Stimulated activated memory B cell treated with anti-CD40 and anti-IgM and Interleukin-4, amounts not matched to agents 10 μg/mL and 1 μg/mL and 100 μg/mL, for 72 hours (primary cell): ENCODE measurements at regions not wholly inside any gene's neighbourhood (a gene's known extent, or its start where the extent isn't known, plus 50 kb on each side); places are given as distances from the start of the nearest gene placed in this dataset.

Source experiments
- ATAC-seq: fragments of 150-1000 bp; cut with Tn5 transposase; 2 replicates; pipeline ENCODE4 v1.10.0; 2021
- H3K27ac Mint-ChIP-seq: one replicate; pipeline ENCODE4 v1.8.0; 2022; ENCODE audit warnings: mild to moderate bottlenecking, mixed read lengths
- H3K27me3 Mint-ChIP-seq: one replicate; pipeline ENCODE4 v1.8.0; 2022; ENCODE audit warnings: mixed read lengths
- H3K36me3 Mint-ChIP-seq: one replicate; pipeline ENCODE4 v1.8.0; 2022; ENCODE audit warnings: mixed read lengths
- H3K4me1 Mint-ChIP-seq: one replicate; pipeline ENCODE4 v1.8.0; 2022; ENCODE audit warnings: mixed read lengths
- H3K4me3 Mint-ChIP-seq: one replicate; pipeline ENCODE4 v1.8.0; 2022; ENCODE audit warnings: mild to moderate bottlenecking, moderate library complexity, mixed read lengths
- H3K9me3 Mint-ChIP-seq: one replicate; pipeline ENCODE4 v1.8.0; 2022; ENCODE audit warnings: mixed read lengths

GRCh38 chr13:53743906-53744305, 715.3 kb downstream of the OLFM4 start:
- peaks cover 8% of the 10 kb centered on the region for H3K9me3 Mint-ChIP-seq
- no peak for ATAC-seq
- H3K27ac Mint-ChIP-seq, result no peak overlapping the region
- H3K4me3 Mint-ChIP-seq, result no peak overlapping the region
- no peaks in the 10 kb centered on the region for H3K27me3 Mint-ChIP-seq
- H3K36me3 Mint-ChIP-seq, result no peaks in the 10 kb centered on the region
- H3K4me1 Mint-ChIP-seq, result no peaks in the 10 kb centered on the region

DNA sequence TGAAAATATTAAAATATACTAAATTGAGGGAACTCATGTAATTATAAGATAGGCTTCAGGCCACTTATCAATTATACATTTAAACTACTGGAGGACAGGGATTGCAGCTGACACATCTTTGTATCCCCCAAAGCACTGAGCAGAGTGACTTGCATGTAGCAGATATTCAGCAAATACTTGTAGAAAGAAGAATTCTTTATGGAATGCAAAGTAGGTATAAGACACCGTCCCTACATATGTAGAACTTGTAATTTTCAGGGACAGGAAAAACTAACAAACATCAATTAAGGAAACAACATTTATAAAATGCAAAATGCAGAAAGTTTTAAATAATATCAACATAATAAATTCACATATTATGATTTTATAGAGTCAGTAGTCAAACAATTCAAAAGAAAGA, 719.2 kb downstream of the OLFM4 start:
- Mint-ChIP-seq H3K27me3 (no peaks in the 10 kb centered on the region), H3K4me1 (no peaks in the 10 kb centered on the region), H3K36me3 (no peaks in the 10 kb centered on the region), H3K27ac (no peak overlapping the region), H3K4me3 (no peak overlapping the region), H3K9me3 (peaks cover 9% of the 10 kb centered on the region)
- no peak for ATAC-seq

- Mint-ChIP-seq H3K27ac (no peak overlapping the region), H3K9me3 (peaks cover 3% of the 10 kb centered on the region), H3K36me3 (no peaks in the 10 kb centered on the region), H3K4me1 (no peaks in the 10 kb centered on the region), H3K4me3 (no peak overlapping the region), H3K27me3 (no peaks in the 10 kb centered on the region)
- no peak for ATAC-seq
These were observed 720.7 kb downstream of the OLFM4 start for GRCh38 chr13:53749306-53749705.

DNA sequence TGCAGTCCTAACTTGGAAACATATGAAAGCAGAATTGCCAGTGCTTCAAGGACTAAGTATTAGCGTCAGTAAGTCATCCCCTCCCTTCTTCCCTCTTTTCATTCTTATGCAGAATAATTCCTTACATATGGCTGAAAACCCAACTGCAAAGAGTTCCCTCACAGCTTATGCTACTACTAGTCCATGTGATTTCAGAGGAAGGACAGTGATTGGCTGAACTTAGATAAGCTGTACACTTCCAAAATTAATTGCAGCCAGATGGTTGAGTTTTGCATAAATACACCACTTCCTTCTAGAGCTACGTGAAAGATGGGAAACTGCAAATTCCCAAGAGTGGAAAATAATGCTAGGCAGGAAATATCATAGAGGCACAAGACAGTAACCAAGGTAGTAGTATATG, 730.4 kb downstream of the OLFM4 start:
- H3K27ac Mint-ChIP-seq, result no peak overlapping the region
- H3K4me1 Mint-ChIP-seq, result no peaks in the 10 kb centered on the region
- no peaks in the 10 kb centered on the region for H3K27me3 Mint-ChIP-seq
- peaks cover 6% of the 10 kb centered on the region for H3K9me3 Mint-ChIP-seq
- no peaks in the 10 kb centered on the region for H3K36me3 Mint-ChIP-seq
- no peak for ATAC-seq
- no peak overlapping the region for H3K4me3 Mint-ChIP-seq

DNA sequence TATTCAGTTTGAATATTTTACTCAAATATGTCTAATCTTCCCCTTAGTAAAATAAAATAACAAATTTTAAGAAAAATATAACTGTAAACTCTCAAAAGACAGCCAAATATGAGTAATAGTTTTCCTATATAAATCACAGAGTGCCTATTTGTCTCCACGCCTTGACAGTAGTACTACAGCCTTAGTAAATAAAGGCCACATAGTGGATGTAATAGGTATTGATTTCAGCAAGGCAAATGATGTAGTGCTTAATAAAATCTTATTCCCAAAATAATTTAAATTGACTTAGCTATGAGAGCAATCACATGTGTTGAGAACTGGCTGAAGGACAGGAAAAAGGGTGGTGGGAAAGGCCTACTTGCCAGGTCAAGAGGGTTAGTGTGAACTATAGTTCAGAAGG, 747.2 kb downstream of the OLFM4 start:
- no peak overlapping the region for H3K4me3 Mint-ChIP-seq
- peaks cover 2% of the 10 kb centered on the region for H3K9me3 Mint-ChIP-seq
- H3K36me3 Mint-ChIP-seq, result no peaks in the 10 kb centered on the region
- no peak overlapping the region for H3K27ac Mint-ChIP-seq
- H3K27me3 Mint-ChIP-seq, result no peaks in the 10 kb centered on the region
- no peaks in the 10 kb centered on the region for H3K4me1 Mint-ChIP-seq
- ATAC-seq, result no peak

GRCh38 chr13:53778937-53779336, 750.3 kb downstream of the OLFM4 start:
- no peak for ATAC-seq
- no peaks in the 10 kb centered on the region for H3K27me3 Mint-ChIP-seq
- H3K36me3 Mint-ChIP-seq, result no peaks in the 10 kb centered on the region
- H3K4me1 Mint-ChIP-seq, result no peaks in the 10 kb centered on the region
- peaks cover 2% of the 10 kb centered on the region for H3K9me3 Mint-ChIP-seq
- no peak overlapping the region for H3K27ac Mint-ChIP-seq
- H3K4me3 Mint-ChIP-seq, result no peak overlapping the region

DNA sequence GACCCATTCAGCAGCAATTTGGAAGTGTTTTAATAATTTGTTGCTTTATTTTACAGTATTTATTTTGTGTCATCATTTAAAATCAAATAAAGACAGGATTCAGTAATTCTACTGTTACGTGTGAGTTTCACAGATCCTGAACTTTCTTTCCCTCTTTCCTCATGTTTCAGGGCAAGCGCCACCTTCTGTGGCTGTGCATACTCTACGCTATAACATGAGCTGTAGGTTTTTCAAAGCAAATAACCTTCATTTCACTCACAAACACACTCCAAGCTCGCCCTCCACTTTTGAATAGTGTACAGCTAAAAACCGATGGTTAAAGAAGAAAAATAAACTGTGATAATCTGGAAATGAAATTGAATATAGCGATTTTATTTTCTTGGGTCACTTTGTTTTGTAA, 753.3 kb downstream of the OLFM4 start:
- no peaks in the 10 kb centered on the region for H3K36me3 Mint-ChIP-seq
- no peak overlapping the region for H3K4me3 Mint-ChIP-seq
- no peaks in the 10 kb centered on the region for H3K9me3 Mint-ChIP-seq
- H3K27ac Mint-ChIP-seq, result no peak overlapping the region
- no peaks in the 10 kb centered on the region for H3K4me1 Mint-ChIP-seq
- no peaks in the 10 kb centered on the region for H3K27me3 Mint-ChIP-seq
- no peak for ATAC-seq

- Mint-ChIP-seq H3K9me3 (no peaks in the 10 kb centered on the region), H3K4me1 (no peaks in the 10 kb centered on the region), H3K27ac (no peak overlapping the region), H3K36me3 (no peaks in the 10 kb centered on the region), H3K27me3 (no peaks in the 10 kb centered on the region), H3K4me3 (no peak overlapping the region)
- ATAC-seq, result no peak
These were observed 753.9 kb downstream of the OLFM4 start for GRCh38 chr13:53782488-53782961.

GRCh38 chr13:53783471-53783870, 754.9 kb downstream of the OLFM4 start:
- ATAC-seq, result no peak
- Mint-ChIP-seq H3K27ac (no peak overlapping the region), H3K4me3 (no peak overlapping the region), H3K36me3 (no peaks in the 10 kb centered on the region), H3K9me3 (no peaks in the 10 kb centered on the region), H3K4me1 (no peaks in the 10 kb centered on the region), H3K27me3 (no peaks in the 10 kb centered on the region)

- no peaks in the 10 kb centered on the region for H3K36me3 Mint-ChIP-seq
- H3K27me3 Mint-ChIP-seq, result no peaks in the 10 kb centered on the region
- no peaks in the 10 kb centered on the region for H3K9me3 Mint-ChIP-seq
- H3K4me1 Mint-ChIP-seq, result no peaks in the 10 kb centered on the region
- no peak overlapping the region for H3K4me3 Mint-ChIP-seq
- ATAC-seq, result no peak
- H3K27ac Mint-ChIP-seq, result no peak overlapping the region
These were observed 759.7 kb downstream of the OLFM4 start for GRCh38 chr13:53788286-53788685.

- H3K4me3 Mint-ChIP-seq, result no peak overlapping the region
- H3K4me1 Mint-ChIP-seq, result no peaks in the 10 kb centered on the region
- ATAC-seq, result no peak
- no peaks in the 10 kb centered on the region for H3K36me3 Mint-ChIP-seq
- peaks cover 3% of the 10 kb centered on the region for H3K9me3 Mint-ChIP-seq
- no peak overlapping the region for H3K27ac Mint-ChIP-seq
- H3K27me3 Mint-ChIP-seq, result no peaks in the 10 kb centered on the region
These were observed 771.4 kb downstream of the OLFM4 start for GRCh38 chr13:53800011-53800410.

- Mint-ChIP-seq H3K4me1 (no peaks in the 10 kb centered on the region), H3K4me3 (no peak overlapping the region), H3K36me3 (no peaks in the 10 kb centered on the region)
These were observed 778.7 kb downstream of the OLFM4 start for GRCh38 chr13:53807251-53807834.

DNA sequence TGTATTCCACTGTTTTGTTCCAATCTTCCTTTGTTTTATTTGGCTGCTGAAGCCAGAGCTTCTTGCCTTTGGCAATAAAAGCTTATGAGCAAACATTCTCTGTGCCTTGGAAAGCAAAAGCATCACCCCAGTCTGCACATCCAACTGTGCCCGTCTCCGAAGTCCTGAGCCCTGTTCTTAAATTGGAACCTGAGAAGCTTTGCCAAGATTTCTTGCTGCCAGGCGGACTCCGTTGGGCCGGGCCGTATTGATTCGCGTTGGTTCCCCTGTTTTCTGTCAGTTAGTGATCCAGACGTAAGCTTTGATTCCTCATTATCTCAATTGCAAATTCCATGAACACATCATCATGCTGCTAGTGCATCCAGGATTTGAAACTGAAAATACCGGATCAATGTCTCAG, 793.0 kb downstream of the OLFM4 start:
- H3K4me3 Mint-ChIP-seq, result no peak overlapping the region
- no peaks in the 10 kb centered on the region for H3K4me1 Mint-ChIP-seq
- no peaks in the 10 kb centered on the region for H3K36me3 Mint-ChIP-seq
- H3K27me3 Mint-ChIP-seq, result no peaks in the 10 kb centered on the region
- no peak overlapping the region for H3K27ac Mint-ChIP-seq
- peaks cover 3% of the 10 kb centered on the region for H3K9me3 Mint-ChIP-seq
- no peak for ATAC-seq

More at GRCh38 chr13:53807251-53807834, 778.7 kb downstream of the OLFM4 start:
- no peaks in the 10 kb centered on the region for H3K9me3 Mint-ChIP-seq
- no peaks in the 10 kb centered on the region for H3K27me3 Mint-ChIP-seq
- ATAC-seq, result no peak
- H3K27ac Mint-ChIP-seq, result no peak overlapping the region

DNA sequence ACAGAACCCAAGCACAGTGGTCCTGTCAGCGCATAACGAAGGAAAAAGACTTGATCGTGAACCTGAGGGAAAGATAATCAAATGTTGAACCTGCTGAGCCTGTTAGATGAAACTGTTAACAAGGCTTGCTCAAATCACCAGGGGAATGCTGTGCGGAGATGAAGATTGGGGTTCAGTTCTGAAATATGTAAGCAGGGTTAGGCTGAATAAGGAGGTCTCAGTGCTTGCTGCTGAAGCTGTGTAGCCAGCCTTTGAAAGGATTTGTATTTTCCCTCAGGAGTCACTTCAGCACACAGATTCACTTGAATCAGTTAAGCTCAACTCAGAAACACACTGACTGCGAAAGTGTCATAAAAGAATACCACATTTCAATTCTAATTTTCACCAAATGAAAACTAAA, 793.5 kb downstream of the OLFM4 start:
- no peak for ATAC-seq
- Mint-ChIP-seq H3K9me3 (peaks cover 3% of the 10 kb centered on the region), H3K36me3 (no peaks in the 10 kb centered on the region), H3K4me1 (no peaks in the 10 kb centered on the region), H3K4me3 (no peak overlapping the region), H3K27me3 (no peaks in the 10 kb centered on the region), H3K27ac (no peak overlapping the region)

GRCh38 chr13:53839461-53839860, 810.8 kb downstream of the OLFM4 start:
- H3K9me3 Mint-ChIP-seq, result peaks cover 10% of the 10 kb centered on the region
- no peak overlapping the region for H3K4me3 Mint-ChIP-seq
- H3K4me1 Mint-ChIP-seq, result no peaks in the 10 kb centered on the region
- H3K27ac Mint-ChIP-seq, result no peak overlapping the region
- no peaks in the 10 kb centered on the region for H3K36me3 Mint-ChIP-seq
- no peaks in the 10 kb centered on the region for H3K27me3 Mint-ChIP-seq
- ATAC-seq, result no peak

DNA sequence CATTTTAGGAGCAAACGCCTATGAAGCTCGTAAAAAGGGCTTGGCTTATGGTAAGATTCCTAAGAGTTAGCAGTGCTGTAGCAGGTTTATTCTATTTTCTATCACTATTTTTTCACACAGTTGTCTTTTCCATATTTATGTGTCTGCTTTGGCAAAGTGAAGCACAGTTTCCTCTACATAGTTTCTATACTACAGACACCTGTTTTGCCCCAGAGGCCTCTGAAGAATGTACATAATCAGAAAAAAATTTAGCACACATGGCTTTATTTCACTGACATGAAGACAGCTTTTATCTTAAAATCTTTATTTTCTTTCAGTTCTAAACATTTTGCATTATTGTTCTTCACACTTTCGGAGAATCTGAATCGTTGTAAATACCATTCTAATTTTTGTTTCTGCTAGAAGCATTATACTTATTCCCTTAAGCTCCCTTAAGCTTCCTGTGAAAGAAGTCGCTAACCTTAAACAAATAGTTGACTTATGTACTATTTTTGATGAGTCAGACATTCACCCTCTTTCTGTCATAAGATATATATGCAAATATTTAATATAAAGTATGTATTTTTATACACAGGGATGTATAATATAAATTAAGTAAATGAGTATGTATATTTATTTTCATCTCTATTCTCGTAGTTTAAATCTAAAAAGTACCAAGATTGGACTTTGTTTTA, 816.0 kb downstream of the OLFM4 start:
- Mint-ChIP-seq H3K4me1 (no peaks in the 10 kb centered on the region), H3K27me3 (no peaks in the 10 kb centered on the region), H3K4me3 (no peak overlapping the region), H3K27ac (no peak overlapping the region), H3K9me3 (peaks cover 2% of the 10 kb centered on the region), H3K36me3 (no peaks in the 10 kb centered on the region)
- no peak for ATAC-seq
